HFF-Myc (cell line): ENCODE measurements at regions not wholly inside any gene's neighbourhood (a gene's known extent, or its start where the extent isn't known, plus 50 kb on each side); places are given as distances from the start of the nearest gene placed in this dataset.

Source experiments
- DNase-seq: peaks from one replicate; pipeline ENCODE4 v3.0.0-alpha.2; 2011; ENCODE audit warnings: low read depth; ENCODE audit errors: extremely low read depth
- H3K4me3 ChIP-seq: replicated peaks from 2 replicates; pipeline ENCODE4 v1.5.1; 2011; ENCODE audit warnings: low read depth, mild to moderate bottlenecking, control low read depth, low read length
- CTCF ChIP-seq: IDR thresholded peaks from 2 replicates; pipeline ENCODE4 v1.5.1; 2012; ENCODE audit warnings: mild to moderate bottlenecking, low read depth, low read length, control low read depth; ENCODE audit errors: missing control alignments

GRCh38 chr6:147947521-147947920 is 395.1 kb upstream of the SASH1 start:
- TF ChIP-seq CTCF = no peak
- no peak overlapping the region for H3K4me3 ChIP-seq
- no peak for DNase-seq

- no peak for TF ChIP-seq CTCF
- no peak overlapping the region for H3K4me3 ChIP-seq
- no peak for DNase-seq
These were observed 392.5 kb upstream of the SASH1 start for GRCh38 chr6:147949981-147950622.

GRCh38 chr6:147950623-147950987 is 392.0 kb upstream of the SASH1 start:
- no peak for TF ChIP-seq CTCF
- DNase-seq = no peak
- no peak overlapping the region for H3K4me3 ChIP-seq

GRCh38 chr6:147951726-147952125 is 390.9 kb upstream of the SASH1 start:
- H3K4me3 ChIP-seq = no peak overlapping the region
- no peak for TF ChIP-seq CTCF
- no peak for DNase-seq

- no peak for DNase-seq
- TF ChIP-seq CTCF = no peak
- H3K4me3 ChIP-seq = no peak overlapping the region
These were observed 387.7 kb upstream of the SASH1 start for GRCh38 chr6:147954938-147955337.

- no peak for TF ChIP-seq CTCF
- no peak overlapping the region for H3K4me3 ChIP-seq
- no peak for DNase-seq
These were observed 384.0 kb upstream of the SASH1 start for GRCh38 chr6:147958683-147959082.
